Stimulated activated memory B cell treated with anti-CD40 and anti-IgM and Interleukin-4, amounts not matched to agents 10 μg/mL and 1 μg/mL and 100 μg/mL, for 72 hours (primary cell): ENCODE measurements at regions not wholly inside any gene's neighbourhood (a gene's known extent, or its start where the extent isn't known, plus 50 kb on each side); places are given as distances from the start of the nearest gene placed in this dataset.
A peak's percentile ranks its signal among the peaks of the same experiment; 100 is the strongest.
"Not testable (repeated sequence)": the region's sequence is repeated elsewhere in the genome, so short reads cannot be mapped to it uniquely, and the experiment has no call there.

Source experiments
- ATAC-seq: fragments of 150-1000 bp; cut with Tn5 transposase; 2 replicates; pipeline ENCODE4 v1.10.0; 2021
- H3K27ac Mint-ChIP-seq: one replicate; pipeline ENCODE4 v1.8.0; 2022; ENCODE audit warnings: mild to moderate bottlenecking, mixed read lengths
- H3K27me3 Mint-ChIP-seq: one replicate; pipeline ENCODE4 v1.8.0; 2022; ENCODE audit warnings: mixed read lengths
- H3K36me3 Mint-ChIP-seq: one replicate; pipeline ENCODE4 v1.8.0; 2022; ENCODE audit warnings: mixed read lengths
- H3K4me1 Mint-ChIP-seq: one replicate; pipeline ENCODE4 v1.8.0; 2022; ENCODE audit warnings: mixed read lengths
- H3K4me3 Mint-ChIP-seq: one replicate; pipeline ENCODE4 v1.8.0; 2022; ENCODE audit warnings: mild to moderate bottlenecking, moderate library complexity, mixed read lengths
- H3K9me3 Mint-ChIP-seq: one replicate; pipeline ENCODE4 v1.8.0; 2022; ENCODE audit warnings: mixed read lengths

DNA sequence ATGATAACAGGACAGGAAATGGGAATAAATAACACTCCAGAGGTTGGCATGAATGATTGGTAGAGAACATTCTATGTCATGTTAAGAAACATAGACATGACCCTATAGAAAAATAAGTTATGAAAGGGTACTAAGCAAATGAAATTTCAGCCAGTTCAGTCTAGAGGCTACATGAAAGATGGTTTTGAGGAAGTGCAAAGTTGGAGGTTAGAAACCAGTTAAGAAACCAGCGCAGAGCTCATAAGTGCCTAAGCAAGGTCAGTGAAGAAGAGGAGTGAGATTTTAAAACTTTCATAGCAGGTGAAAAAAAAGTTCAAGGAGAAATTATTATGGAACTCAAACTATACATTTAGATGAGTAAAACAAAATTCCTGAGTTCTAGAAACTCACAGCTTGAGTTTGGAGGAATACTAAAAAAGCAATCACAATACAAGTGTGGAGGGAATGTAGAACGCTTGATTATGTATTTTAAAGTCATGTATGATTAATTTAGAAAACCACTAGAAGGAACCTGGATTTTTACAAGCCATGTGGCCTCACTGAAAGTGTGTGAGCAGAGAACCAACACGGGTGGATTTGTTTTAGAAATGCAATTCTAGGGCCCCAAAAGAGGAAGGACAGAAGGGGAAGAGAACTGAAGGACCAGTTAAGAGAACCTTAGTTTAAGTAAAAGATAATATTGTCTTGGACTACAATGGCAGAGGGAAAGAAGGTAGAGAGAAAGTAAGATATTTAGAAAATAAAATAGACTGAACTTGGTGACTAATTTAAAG, 162.4 kb downstream of the PCDH20 start:
- no peaks in the 10 kb centered on the region for H3K36me3 Mint-ChIP-seq
- H3K27me3 Mint-ChIP-seq, result no peaks in the 10 kb centered on the region
- ATAC-seq, result no peak
- peaks cover 2% of the 10 kb centered on the region for H3K9me3 Mint-ChIP-seq
- H3K4me1 Mint-ChIP-seq, result no peaks in the 10 kb centered on the region
- H3K27ac Mint-ChIP-seq, result no peak overlapping the region
- H3K4me3 Mint-ChIP-seq, result no peak overlapping the region

DNA sequence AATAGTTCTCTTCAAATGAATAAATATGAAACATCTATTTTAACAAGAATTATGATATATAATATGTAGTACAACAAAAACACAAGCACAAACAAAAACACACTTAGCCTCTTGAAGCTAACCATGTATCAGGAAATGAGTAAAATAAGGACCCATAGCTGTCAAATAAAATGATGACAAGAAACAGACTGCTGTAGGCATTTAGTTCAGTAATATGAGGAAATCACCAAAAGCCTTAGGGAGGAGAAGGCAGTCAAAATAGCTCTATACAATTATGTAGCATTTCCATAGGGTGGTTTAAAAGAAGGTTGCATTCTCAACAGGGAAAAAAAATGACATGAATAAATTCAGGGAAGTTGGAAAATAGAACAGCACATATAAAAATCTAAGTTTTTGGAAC, 163.4 kb downstream of the PCDH20 start:
- Mint-ChIP-seq H3K36me3 (no peaks in the 10 kb centered on the region), H3K27ac (no peak overlapping the region), H3K27me3 (no peaks in the 10 kb centered on the region), H3K4me1 (no peaks in the 10 kb centered on the region), H3K4me3 (no peak overlapping the region), H3K9me3 (peaks cover 2% of the 10 kb centered on the region)
- no peak for ATAC-seq

DNA sequence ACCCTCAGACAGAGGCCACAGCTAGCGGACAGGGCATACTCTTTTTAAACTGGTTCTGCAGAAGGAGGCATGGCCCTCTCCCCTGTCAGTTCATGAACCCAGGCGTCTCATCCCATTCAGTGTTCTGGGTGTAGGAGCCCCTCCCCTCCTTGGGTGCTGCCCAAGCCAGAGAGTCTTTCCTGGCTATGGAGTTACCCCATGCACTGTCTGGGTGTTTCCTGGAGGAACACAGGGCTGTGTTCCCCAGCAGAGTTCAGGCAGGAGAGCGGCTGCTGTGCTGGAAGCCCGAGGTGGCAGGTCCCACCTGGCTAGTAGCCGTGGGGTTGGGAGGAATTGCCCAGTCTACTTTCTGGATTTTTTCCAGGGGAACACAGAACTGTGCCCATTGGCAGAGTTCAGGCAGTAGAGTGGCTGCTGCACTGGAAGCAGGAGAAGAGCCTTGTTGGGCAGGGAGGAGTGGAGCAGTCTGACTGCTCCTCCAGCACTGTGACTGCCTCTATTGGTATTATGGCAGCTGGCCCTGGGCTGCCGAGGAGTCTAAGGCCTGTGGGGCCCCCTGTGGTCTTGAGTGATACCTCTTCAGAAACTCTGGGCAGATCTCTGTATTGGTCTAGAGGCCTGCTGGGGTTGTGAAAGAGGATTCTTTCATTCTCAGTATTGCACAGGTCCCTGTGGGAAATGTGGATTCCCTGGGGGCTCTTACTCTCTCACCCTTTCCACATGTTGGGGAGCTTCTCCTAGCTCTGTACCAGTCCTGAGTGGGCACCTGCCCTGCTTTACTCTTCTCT, 168.3 kb downstream of the PCDH20 start:
- peak; percentile 50 for ATAC-seq
- no peaks in the 10 kb centered on the region for H3K4me1 Mint-ChIP-seq
- no peaks in the 10 kb centered on the region for H3K36me3 Mint-ChIP-seq
- peaks cover 15% of the 10 kb centered on the region for H3K9me3 Mint-ChIP-seq
- no peak overlapping the region for H3K4me3 Mint-ChIP-seq
- H3K27ac Mint-ChIP-seq, result no peak overlapping the region
- H3K27me3 Mint-ChIP-seq, result no peaks in the 10 kb centered on the region

DNA sequence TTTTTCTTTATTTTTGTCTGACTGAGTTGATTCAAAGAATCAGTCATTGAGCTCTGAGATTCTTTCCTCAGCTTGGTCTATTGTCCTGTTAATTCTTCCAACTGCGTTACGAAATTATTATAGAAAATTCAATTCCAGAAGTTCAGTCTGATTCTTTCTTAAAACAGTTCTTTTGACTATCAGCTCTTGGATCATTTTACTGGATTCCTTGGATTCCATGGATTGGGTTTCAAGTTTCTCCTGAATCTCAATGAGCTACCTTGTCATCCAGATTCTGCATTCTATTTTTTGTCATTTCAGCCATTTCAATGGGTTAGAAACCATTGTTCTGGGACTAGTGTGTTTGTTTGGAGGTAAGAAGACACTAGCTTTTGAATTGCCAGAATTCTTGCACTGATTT, 169.3 kb downstream of the PCDH20 start:
- Mint-ChIP-seq H3K4me1 (no peaks in the 10 kb centered on the region), H3K27ac (no peak overlapping the region), H3K4me3 (no peak overlapping the region), H3K27me3 (no peaks in the 10 kb centered on the region), H3K36me3 (no peaks in the 10 kb centered on the region), H3K9me3 (peaks cover 15% of the 10 kb centered on the region)
- no peak for ATAC-seq

DNA sequence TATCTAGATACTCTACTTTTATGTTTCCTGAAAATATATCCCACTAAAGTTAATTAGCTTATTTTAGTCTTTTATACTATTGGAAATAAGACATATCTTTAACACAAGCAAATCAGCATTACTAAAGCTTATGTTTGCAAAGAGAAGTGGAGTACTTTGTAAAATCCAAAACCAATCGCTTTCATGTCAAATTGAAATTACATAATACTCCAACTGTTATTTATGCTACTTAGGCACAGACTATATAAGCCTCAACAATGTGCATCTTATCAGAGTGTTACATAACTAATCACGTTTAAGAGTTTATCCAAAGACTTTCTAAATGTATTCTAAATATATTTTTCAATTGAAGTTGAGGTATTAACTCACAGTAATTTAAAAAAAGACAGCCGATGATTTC, 200.0 kb downstream of the PCDH20 start:
- H3K27ac Mint-ChIP-seq, result no peak overlapping the region
- H3K36me3 Mint-ChIP-seq, result no peaks in the 10 kb centered on the region
- H3K4me3 Mint-ChIP-seq, result no peak overlapping the region
- peaks cover 5% of the 10 kb centered on the region for H3K9me3 Mint-ChIP-seq
- H3K27me3 Mint-ChIP-seq, result no peaks in the 10 kb centered on the region
- ATAC-seq, result no peak
- no peaks in the 10 kb centered on the region for H3K4me1 Mint-ChIP-seq

DNA sequence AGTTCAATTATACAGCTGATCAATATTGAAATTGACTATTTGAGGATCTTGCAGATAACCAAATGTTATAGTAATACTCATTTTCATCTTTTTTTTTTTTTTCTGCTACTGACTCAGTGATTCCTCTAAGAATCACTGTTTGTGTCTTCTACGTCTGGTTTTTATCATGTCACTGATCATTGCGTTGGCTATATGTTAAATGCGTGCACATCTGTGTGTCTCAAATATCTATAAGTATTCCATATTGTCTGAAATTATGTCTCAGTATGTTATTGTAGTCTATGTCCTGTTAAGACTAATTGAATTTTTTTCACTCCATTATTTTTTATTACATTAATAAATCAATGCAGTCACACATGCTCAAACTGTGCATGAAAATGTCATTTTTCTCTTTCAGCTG, 200.5 kb downstream of the PCDH20 start:
- no peak overlapping the region for H3K27ac Mint-ChIP-seq
- no peaks in the 10 kb centered on the region for H3K36me3 Mint-ChIP-seq
- no peaks in the 10 kb centered on the region for H3K27me3 Mint-ChIP-seq
- H3K4me1 Mint-ChIP-seq, result no peaks in the 10 kb centered on the region
- peaks cover 5% of the 10 kb centered on the region for H3K9me3 Mint-ChIP-seq
- no peak overlapping the region for H3K4me3 Mint-ChIP-seq
- no peak for ATAC-seq

DNA sequence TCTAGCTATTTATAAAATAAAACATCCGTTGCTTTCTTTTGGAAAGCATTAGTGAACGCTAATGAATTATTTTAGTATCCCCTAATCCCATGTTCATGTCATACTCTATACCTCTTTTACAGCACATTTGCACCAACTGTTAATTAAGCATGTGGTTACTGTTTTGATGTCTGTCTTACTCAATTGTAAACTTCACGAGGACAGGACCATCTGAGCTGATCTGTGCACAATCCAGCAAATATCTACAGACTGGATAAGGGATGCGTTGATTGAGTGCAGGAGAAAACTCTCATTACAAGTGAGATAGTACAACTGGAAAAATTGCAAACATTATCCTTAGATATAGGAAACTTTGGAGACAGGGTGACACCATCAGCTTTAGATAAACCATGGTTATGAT, 201.1 kb downstream of the PCDH20 start:
- Mint-ChIP-seq H3K27me3 (no peaks in the 10 kb centered on the region), H3K27ac (no peak overlapping the region), H3K9me3 (peaks cover 5% of the 10 kb centered on the region), H3K4me3 (no peak overlapping the region), H3K4me1 (no peaks in the 10 kb centered on the region), H3K36me3 (no peaks in the 10 kb centered on the region)
- no peak for ATAC-seq

DNA sequence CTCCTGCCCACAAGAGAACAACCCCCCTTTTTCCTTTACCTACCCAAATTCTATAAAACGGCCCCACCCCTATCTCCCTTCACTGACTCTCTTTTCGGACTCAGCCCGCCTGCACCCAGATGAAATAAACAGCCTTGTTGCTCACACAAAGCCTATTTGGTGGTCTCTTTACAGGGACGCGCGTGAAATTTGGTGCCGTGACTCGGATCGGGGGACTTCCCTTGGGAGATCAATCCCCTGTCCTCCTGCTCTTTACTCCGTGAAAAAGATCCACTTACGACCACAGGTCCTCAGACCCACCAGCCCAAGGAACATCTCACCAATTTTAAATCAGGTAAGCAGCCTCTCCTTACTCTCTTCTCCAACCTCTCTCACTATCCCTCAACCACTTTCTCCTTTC, 209.8 kb downstream of the PCDH20 start:
- not testable (repeated sequence) for H3K27ac Mint-ChIP-seq, H3K4me1 Mint-ChIP-seq, ATAC-seq, H3K27me3 Mint-ChIP-seq, H3K4me3 Mint-ChIP-seq, H3K9me3 Mint-ChIP-seq, H3K36me3 Mint-ChIP-seq

DNA sequence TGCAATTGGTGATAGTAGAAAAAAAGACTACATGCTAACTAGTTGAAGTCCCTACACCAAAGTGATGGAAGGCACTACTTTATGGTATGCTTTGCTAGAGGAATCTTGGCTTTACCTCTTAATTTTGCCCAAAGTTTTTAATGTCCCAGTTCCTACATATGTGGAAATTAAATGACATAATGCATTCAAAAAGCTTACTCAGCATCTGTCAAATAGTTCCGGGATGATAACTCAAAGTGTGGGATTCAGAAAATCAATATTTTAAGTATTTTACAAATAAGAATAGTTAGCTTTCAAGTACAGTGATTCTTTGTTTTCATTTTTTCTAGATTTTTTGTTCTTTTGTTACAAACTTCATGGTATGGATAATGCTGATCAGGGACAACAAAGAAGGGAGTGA, 211.6 kb downstream of the PCDH20 start:
- Mint-ChIP-seq H3K9me3 (no peaks in the 10 kb centered on the region), H3K27me3 (no peaks in the 10 kb centered on the region), H3K27ac (no peak overlapping the region), H3K4me3 (no peak overlapping the region), H3K36me3 (no peaks in the 10 kb centered on the region), H3K4me1 (no peaks in the 10 kb centered on the region)
- ATAC-seq, result no peak

DNA sequence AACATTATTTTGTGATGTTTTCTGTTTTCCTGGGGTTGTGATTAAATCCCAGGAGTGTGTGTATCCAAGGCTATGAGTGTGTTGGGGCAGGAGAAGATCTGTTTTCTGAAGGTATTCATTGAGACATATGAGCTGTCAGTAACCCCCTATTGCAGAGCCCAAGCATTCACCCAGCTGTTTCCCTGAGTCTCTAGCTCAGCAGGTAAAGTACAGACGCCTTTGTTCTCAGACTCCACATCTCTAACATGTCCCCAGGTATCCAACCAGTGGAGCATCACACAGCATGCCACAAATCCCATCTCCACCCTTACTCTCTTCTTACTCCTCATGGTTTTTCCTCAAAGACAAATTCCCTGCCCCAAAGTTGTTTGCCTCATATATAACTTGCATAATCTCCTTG, 213.6 kb downstream of the PCDH20 start:
- no peak overlapping the region for H3K4me3 Mint-ChIP-seq
- H3K4me1 Mint-ChIP-seq, result no peaks in the 10 kb centered on the region
- no peak overlapping the region for H3K27ac Mint-ChIP-seq
- no peaks in the 10 kb centered on the region for H3K27me3 Mint-ChIP-seq
- H3K9me3 Mint-ChIP-seq, result no peaks in the 10 kb centered on the region
- no peak for ATAC-seq
- H3K36me3 Mint-ChIP-seq, result no peaks in the 10 kb centered on the region

DNA sequence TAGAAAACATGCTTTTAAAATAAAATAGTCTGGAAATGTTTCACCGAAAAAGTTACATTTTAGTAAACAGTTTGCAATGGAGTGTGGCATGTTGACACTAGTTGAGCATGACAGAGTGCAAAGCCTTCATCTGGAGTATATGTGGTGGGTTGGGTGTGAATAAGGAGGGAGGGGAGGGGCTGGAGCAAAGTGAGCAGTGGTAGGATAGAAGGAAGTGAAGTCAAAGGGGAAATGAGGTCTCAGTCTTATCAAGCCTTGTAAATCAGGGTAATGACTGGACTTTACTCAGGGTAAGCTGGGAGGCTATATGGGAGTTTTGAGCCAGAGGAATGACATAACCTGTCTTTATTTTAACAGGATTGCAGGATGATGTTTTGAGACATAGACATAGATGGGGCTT, 222.8 kb downstream of the PCDH20 start:
- peaks cover 3% of the 10 kb centered on the region for H3K9me3 Mint-ChIP-seq

DNA sequence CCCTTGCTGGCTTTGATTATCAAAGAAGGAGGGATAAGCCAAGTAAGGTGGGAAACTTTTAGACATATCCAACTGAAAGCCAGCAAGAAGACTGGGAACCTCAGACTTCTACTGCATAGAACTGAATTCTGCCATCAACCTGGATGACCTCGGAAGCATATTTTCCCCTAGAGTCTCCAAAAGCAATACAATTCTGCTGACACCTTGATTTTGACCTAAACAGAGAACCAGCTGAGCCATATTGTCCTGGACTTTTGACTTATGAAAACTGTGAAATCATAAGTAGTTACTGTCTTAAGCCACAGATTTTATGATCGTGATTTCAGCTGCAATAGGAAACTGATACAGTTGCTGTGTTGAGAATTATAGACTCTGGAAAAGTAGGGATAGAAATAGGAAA, 227.6 kb downstream of the PCDH20 start:
- no peak overlapping the region for H3K27ac Mint-ChIP-seq
- peaks cover 3% of the 10 kb centered on the region for H3K9me3 Mint-ChIP-seq
- no peaks in the 10 kb centered on the region for H3K36me3 Mint-ChIP-seq
- ATAC-seq, result no peak
- no peak overlapping the region for H3K4me3 Mint-ChIP-seq
- H3K27me3 Mint-ChIP-seq, result no peaks in the 10 kb centered on the region
- no peaks in the 10 kb centered on the region for H3K4me1 Mint-ChIP-seq

More for the DNA sequence above, 222.8 kb downstream of the PCDH20 start:
- ATAC-seq, result no peak
- no peak overlapping the region for H3K4me3 Mint-ChIP-seq
- H3K27ac Mint-ChIP-seq, result no peak overlapping the region
- H3K4me1 Mint-ChIP-seq, result no peaks in the 10 kb centered on the region
- no peaks in the 10 kb centered on the region for H3K36me3 Mint-ChIP-seq
- H3K27me3 Mint-ChIP-seq, result no peaks in the 10 kb centered on the region

DNA sequence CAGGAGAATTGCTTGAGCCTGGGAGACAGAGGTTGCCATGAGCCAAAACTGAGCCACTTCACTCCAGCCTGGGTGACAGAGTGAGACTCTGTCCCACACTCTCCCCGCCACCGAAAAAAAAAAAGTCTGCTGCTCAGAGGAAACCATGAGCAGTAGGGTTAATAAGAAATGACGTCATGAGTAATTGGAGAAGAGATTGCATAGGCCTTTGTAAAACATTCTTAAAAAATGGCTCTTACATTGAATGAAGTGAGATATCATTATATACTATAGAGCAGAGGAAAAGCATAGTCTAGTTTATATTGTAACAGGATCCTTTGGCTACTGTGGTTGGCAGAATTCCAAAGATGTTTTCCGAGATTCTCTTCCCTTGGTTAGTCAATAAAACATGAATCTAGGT, 228.2 kb downstream of the PCDH20 start:
- no peaks in the 10 kb centered on the region for H3K27me3 Mint-ChIP-seq

DNA sequence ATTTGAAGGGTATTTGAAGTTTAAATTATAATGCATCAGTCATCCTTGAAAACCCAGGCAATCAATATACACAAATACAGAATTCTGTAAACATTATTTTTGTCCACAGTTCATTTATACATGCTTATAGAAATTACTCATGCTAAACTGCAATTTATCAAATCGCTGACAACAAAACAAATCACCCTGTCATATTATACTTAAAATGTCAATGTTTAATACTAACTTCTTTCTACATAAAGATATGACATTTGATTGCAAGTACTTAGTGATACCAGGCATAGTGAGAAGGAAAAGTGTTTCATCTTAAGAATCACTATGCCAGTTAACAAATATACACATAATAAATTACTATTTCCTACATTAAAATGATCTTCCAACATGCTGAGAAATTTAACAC, 232.0 kb downstream of the PCDH20 start:
- H3K9me3 Mint-ChIP-seq, result peaks cover 3% of the 10 kb centered on the region
- no peak for ATAC-seq
- H3K27ac Mint-ChIP-seq, result no peak overlapping the region
- H3K27me3 Mint-ChIP-seq, result no peaks in the 10 kb centered on the region
- no peak overlapping the region for H3K4me3 Mint-ChIP-seq
- H3K4me1 Mint-ChIP-seq, result no peaks in the 10 kb centered on the region
- no peaks in the 10 kb centered on the region for H3K36me3 Mint-ChIP-seq

More for the DNA sequence above, 228.2 kb downstream of the PCDH20 start:
- no peak overlapping the region for H3K27ac Mint-ChIP-seq
- no peak overlapping the region for H3K4me3 Mint-ChIP-seq
- no peaks in the 10 kb centered on the region for H3K4me1 Mint-ChIP-seq
- ATAC-seq, result no peak
- H3K36me3 Mint-ChIP-seq, result no peaks in the 10 kb centered on the region
- peaks cover 3% of the 10 kb centered on the region for H3K9me3 Mint-ChIP-seq

DNA sequence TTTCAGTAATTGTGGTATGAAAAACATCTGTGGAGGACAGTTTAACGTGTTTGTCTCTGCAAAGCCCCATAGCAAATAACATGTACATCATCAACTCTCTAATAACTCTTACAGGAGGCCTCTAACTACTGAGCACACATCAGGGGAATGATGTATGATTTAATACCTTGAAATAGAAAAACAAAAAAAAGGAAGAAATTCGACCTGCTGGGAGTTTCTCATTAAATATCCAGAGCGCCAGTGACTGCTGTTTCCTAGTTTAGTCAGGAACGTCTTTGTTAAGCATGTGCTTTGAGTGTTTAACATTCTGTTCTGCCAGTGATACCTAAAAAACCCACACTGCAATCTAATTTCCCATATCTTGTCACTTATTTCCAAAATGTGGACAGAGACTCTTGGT, 235.4 kb downstream of the PCDH20 start:
- Mint-ChIP-seq H3K27ac (no peak overlapping the region), H3K9me3 (no peaks in the 10 kb centered on the region), H3K4me1 (no peaks in the 10 kb centered on the region), H3K4me3 (no peak overlapping the region), H3K27me3 (no peaks in the 10 kb centered on the region), H3K36me3 (no peaks in the 10 kb centered on the region)
- ATAC-seq, result no peak

DNA sequence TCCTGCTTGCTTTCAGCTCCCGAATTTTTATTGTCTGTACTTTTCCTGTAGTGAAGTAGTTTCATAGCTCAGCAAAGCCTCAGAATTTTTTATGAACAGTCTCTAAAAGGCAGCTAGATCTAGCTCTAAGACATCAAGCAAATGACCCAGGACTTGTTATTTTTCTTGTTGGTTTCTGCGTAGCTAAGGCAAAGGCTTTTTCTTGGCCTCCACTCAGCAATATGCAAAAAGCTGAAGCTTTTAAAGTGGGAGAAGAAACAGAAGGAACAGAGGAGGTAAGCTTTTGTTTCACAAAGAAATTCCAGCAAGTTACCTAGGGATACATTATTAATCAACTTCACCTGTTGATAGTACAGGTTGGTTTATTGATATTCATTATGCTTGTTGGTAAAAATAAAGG, 235.9 kb downstream of the PCDH20 start:
- no peaks in the 10 kb centered on the region for H3K27me3 Mint-ChIP-seq
- no peak overlapping the region for H3K27ac Mint-ChIP-seq
- no peaks in the 10 kb centered on the region for H3K4me1 Mint-ChIP-seq
- H3K4me3 Mint-ChIP-seq, result no peak overlapping the region
- no peaks in the 10 kb centered on the region for H3K36me3 Mint-ChIP-seq
- H3K9me3 Mint-ChIP-seq, result no peaks in the 10 kb centered on the region
- ATAC-seq, result no peak
